ENCODE measurements at regions not wholly inside any gene's neighbourhood (a gene's known extent, or its start where the extent isn't known, plus 50 kb on each side); places are given as distances from the start of the nearest gene placed in this dataset.

DNA sequence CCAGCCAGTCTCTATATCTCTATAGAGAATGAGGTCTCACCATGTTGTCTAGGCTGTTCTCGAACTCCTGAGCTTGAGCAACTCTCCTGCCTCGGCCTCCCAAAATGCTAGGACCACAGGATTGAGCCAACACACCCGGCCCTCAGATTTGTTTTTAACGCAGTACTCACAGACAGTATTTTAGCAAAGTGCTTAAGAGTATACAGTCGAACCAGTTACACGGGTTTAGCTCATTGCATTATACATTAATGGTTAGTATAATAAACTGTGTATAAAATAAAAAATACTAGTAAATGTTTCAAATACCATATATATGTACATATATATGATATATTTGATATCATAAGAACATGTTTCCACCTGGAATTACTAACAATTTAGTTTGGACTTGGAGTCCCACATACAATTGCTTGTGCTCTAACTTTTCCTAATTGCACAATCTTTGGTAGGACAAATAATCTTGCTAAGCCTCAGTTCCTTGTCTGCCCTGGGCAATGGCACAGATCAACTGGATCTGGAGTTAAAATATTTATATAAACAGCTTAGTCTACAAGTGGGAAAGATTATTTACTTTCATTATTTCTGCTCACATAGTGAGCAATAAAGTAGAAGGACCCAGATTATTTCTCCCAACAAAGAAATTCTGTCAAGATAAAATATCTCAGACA is 508.9 kb upstream of the LRATD1 start:
- no peak for DNase-seq (ENCODE audit: low read depth in 1 of 2, low spot score in 2 of 2)
- H3K79me2 ChIP-seq (ENCODE audit: control insufficient read depth in 1 of 2, insufficient read depth in 2 of 2, low read length in 2 of 2) = no peaks in the 10 kb centered on the region
- H3K9ac ChIP-seq (replicated peaks in 1 of 4; ENCODE audit: extremely low read depth in 1 of 4, low read depth in 3 of 4, low read length in 3 of 4) = no peak overlapping the region
- no peak overlapping the region for H4K5ac ChIP-seq (ENCODE audit: insufficient read length, low read depth, low read length)
- no peak overlapping the region for H2BK15ac ChIP-seq (ENCODE audit: low read length)
- no peaks in the 10 kb centered on the region for H3K36me3 ChIP-seq (ENCODE audit: control insufficient read depth in 2 of 4, insufficient read depth in 4 of 4, low read length in 3 of 4)
- H2AK5ac ChIP-seq (ENCODE audit: low read depth, low read length) = no peak overlapping the region
- H2BK20ac ChIP-seq (ENCODE audit: low read length) = no peak overlapping the region
- no peak overlapping the region for H3K23ac ChIP-seq (ENCODE audit: insufficient read length)
- H4K20me1 ChIP-seq (replicated peaks in 1 of 2; ENCODE audit: control insufficient read depth in 1 of 2, insufficient read depth in 2 of 2, low read length in 2 of 2) = no peaks in the 10 kb centered on the region
- no peaks in the 10 kb centered on the region for H3K23me2 ChIP-seq (ENCODE audit: low read depth, low read length)
- no peak overlapping the region for H3K27ac ChIP-seq (ENCODE audit: low read depth, low read length)
- no peak overlapping the region for H3K18ac ChIP-seq (ENCODE audit: extremely low read depth, low read length)
- no peak overlapping the region for H2BK12ac ChIP-seq (ENCODE audit: low read depth, low read length)
- POLR2A ChIA-PET (ENCODE audit: partially characterized antibody) = no interaction called here
- CTCF ChIA-PET (ENCODE audit: partially characterized antibody) = no interaction called here
- TF ChIP-seq BACH1 (IDR thresholded peaks at IDR 0.05; ENCODE audit: low read length) (no peak), CHD2 (IDR thresholded peaks at IDR 0.05; ENCODE audit: low read length) (no peak), KDM5A (IDR thresholded peaks at IDR 0.05; ENCODE audit: low read length) (no peak), EGR1 (IDR thresholded peaks at IDR 0.05; ENCODE audit: borderline replicate concordance, low read depth, low read length) (no peak), POLR2A (IDR thresholded peaks at IDR 0.05; ENCODE audit: control extremely low read depth in 1 of 2, low read depth in 2 of 2, low read length in 2 of 2) (no peak)
- no peak overlapping the region; the same call in 1 of the 2 replicates for H4K8ac ChIP-seq (ENCODE audit: extremely low read depth, insufficient read depth, low read length)
- no peak overlapping the region for H2BK5ac ChIP-seq (ENCODE audit: low read depth, low read length)
- no peak overlapping the region for H3K14ac ChIP-seq (ENCODE audit: insufficient read length)
- H2AFZ ChIP-seq (ENCODE audit: low read length) = no peak overlapping the region
- H3K4ac ChIP-seq (replicated peaks; ENCODE audit: insufficient read length, low read depth, low read length) = no peak overlapping the region
- H3K4me3 ChIP-seq (ENCODE audit: extremely low read depth in 1 of 4, insufficient read depth in 2 of 4, low read depth in 3 of 4, low read length in 4 of 4) = no peak overlapping the region
- no peak overlapping the region for H4K91ac ChIP-seq (replicated peaks; ENCODE audit: insufficient read length, low read length)
- 94% methylated on average over 6 of the region's 6 CpGs; no CpG with 5 or more reads in 1 of the 2 experiments for WGBS, 2 experiments (ENCODE audit: extremely low coverage in 1 of 2, insufficient coverage in 1 of 2, insufficient read length in 1 of 2, insufficient replicate concordance in 2 of 2, low coverage in 1 of 2, low lambda C conversion rate in 2 of 2, missing lambda C conversion rate in 1 of 2)
- H3K4me2 ChIP-seq (ENCODE audit: insufficient read depth in 1 of 2, low read depth in 2 of 2, low read length in 2 of 2) = no peak overlapping the region
- no peaks in the 10 kb centered on the region for H3K27me3 ChIP-seq (replicated peaks in 1 of 4; ENCODE audit: control insufficient read depth in 3 of 4, extremely low read depth in 1 of 4, insufficient read depth in 3 of 4, low read length in 3 of 4)
- H3K79me1 ChIP-seq (ENCODE audit: low read depth, low read length) = no peaks in the 10 kb centered on the region
- no peak overlapping the region for H2BK120ac ChIP-seq (replicated peaks; ENCODE audit: low read depth, low read length)
- H3K4me1 ChIP-seq (replicated peaks in 1 of 4; ENCODE audit: control insufficient read depth in 3 of 4, insufficient read depth in 4 of 4, low read length in 3 of 4) = no peaks in the 10 kb centered on the region
- no peak overlapping the region for H3K56ac ChIP-seq (replicated peaks; ENCODE audit: insufficient read length, low read depth, low read length)
- H3K9me3 ChIP-seq (ENCODE audit: insufficient read depth in 2 of 2, low read depth in 1 of 2, low read length in 1 of 2) = peaks cover 0 to 3% of the 10 kb centered on the region in 2 experiments; a peak in 1 of 4 replicates
- FAIRE-seq = no peak

Data from H1 (cell line).